GM23248 (cell line): ENCODE measurements at regions not wholly inside any gene's neighbourhood (a gene's known extent, or its start where the extent isn't known, plus 50 kb on each side); places are given as distances from the start of the nearest gene placed in this dataset.

Source experiments
- DNase-seq: peaks from one replicate; pipeline ENCODE4 v3.0.0-alpha.2; 2015
- H2AFZ ChIP-seq: fragments of 200-600 bp; sonication (generic); 2 replicates; pipeline ENCODE4 v1.6.1; 2016; ENCODE audit warnings: antibody characterized with exemption
- H3F3A ChIP-seq: fragments of 200-600 bp; sonication (generic); 2 replicates; pipeline ENCODE4 v1.6.1; 2016; ENCODE audit warnings: mild to moderate bottlenecking, antibody characterized with exemption, mixed run types; ENCODE audit not compliant: insufficient read depth
- H3K27ac ChIP-seq: fragments of 200-600 bp; sonication (generic); 2 replicates; pipeline ENCODE4 v1.5.1; 2016; ENCODE audit warnings: mild to moderate bottlenecking
- H3K27me3 ChIP-seq: fragments of 200-600 bp; sonication (generic); replicated peaks from 2 replicates; pipeline ENCODE4 v1.6.1; 2016; ENCODE audit warnings: mild to moderate bottlenecking; ENCODE audit not compliant: insufficient read depth
- H3K36me3 ChIP-seq: fragments of 200-600 bp; sonication (generic); 2 replicates; pipeline ENCODE4 v1.6.1; 2016; ENCODE audit warnings: low read depth, mild to moderate bottlenecking
- H3K4me1 ChIP-seq: fragments of 200-600 bp; sonication (generic); 2 replicates; pipeline ENCODE4 v1.6.1; 2016; ENCODE audit warnings: mild to moderate bottlenecking; ENCODE audit not compliant: insufficient read depth
- H3K4me2 ChIP-seq: fragments of 200-600 bp; sonication (generic); one replicate; pipeline ENCODE4 v1.6.1; 2016; ENCODE audit warnings: mild to moderate bottlenecking; ENCODE audit not compliant: unreplicated experiment
- H3K4me3 ChIP-seq: fragments of 200-600 bp; sonication (generic); 2 replicates; pipeline ENCODE4 v1.5.1; 2016; ENCODE audit warnings: mild to moderate bottlenecking
- H3K79me2 ChIP-seq: fragments of 200-600 bp; sonication (generic); 2 replicates; pipeline ENCODE4 v1.6.1; 2016; ENCODE audit warnings: mild to moderate bottlenecking; ENCODE audit not compliant: insufficient read depth
- H3K9ac ChIP-seq: fragments of 200-600 bp; sonication (generic); 2 replicates; pipeline ENCODE4 v1.6.1; 2016; ENCODE audit warnings: mild to moderate bottlenecking
- H3K9me2 ChIP-seq: fragments of 200-600 bp; sonication (generic); 2 replicates; pipeline ENCODE4 v1.6.1; 2016; ENCODE audit warnings: mixed run types, mild to moderate bottlenecking, moderate library complexity; ENCODE audit not compliant: insufficient read depth
- H3K9me3 ChIP-seq: fragments of 200-600 bp; sonication (generic); one replicate; pipeline ENCODE4 v1.6.1; 2017; ENCODE audit warnings: low read depth
- H4K20me1 ChIP-seq: fragments of 200-600 bp; sonication (generic); 2 replicates; pipeline ENCODE4 v1.6.0; 2016; ENCODE audit not compliant: insufficient read depth
- EZH2 ChIP-seq: fragments of 200-600 bp; sonication (generic); IDR thresholded peaks from 2 replicates; pipeline ENCODE4 v1.6.1; 2018; ENCODE audit warnings: antibody characterized with exemption, mild to moderate bottlenecking; ENCODE audit not compliant: insufficient read depth, poor library complexity, severe bottlenecking
- EZH2phosphoT487 ChIP-seq: fragments of 200-600 bp; sonication (generic); IDR thresholded peaks from 2 replicates; pipeline ENCODE4 v1.6.1; 2018; ENCODE audit warnings: antibody characterized with exemption, moderate library complexity, mild to moderate bottlenecking, low read depth; ENCODE audit not compliant: insufficient read depth
- WGBS, 2 experiments: methylation state at CpG; one replicate each; pipeline ENCODE4 v1.1.6; 2015 to 2017; ENCODE audit warnings: low lambda C conversion rate in 2 of 2, low coverage in 1 of 2; ENCODE audit errors: missing lambda C conversion rate in 2 of 2; 5-methylcytosine and 5-hydroxymethylcytosine counted together
- in situ Hi-C: fragments of 300-500 bp; cut with MboI; formaldehyde crosslinking; loops from 2 replicates; pipeline ENCODE4 v1.15.0; 2020

- Histone ChIP-seq H3F3A (peaks cover 25% of the 10 kb centered on the region; the same call in 1 of the 2 replicates), H3K27me3 (no peaks in the 10 kb centered on the region), H3K4me1 (peaks cover 20% of the 10 kb centered on the region), H3K36me3 (no peaks in the 10 kb centered on the region), H2AFZ (no peak overlapping the region), H3K79me2 (no peaks in the 10 kb centered on the region), H3K9me2 (no peaks in the 10 kb centered on the region), H3K27ac (peak overlapping the region; percentile 39; the same call in 1 of the 2 replicates), H3K9ac (no peak overlapping the region), H3K9me3 (no peaks in the 10 kb centered on the region), H3K4me2 (peak overlapping the region; percentile 63), H4K20me1 (no peaks in the 10 kb centered on the region), H3K4me3 (0 out of 2 replicates have a peak overlapping the region, but pooled peaks have one; percentile 5)
- DNase-seq = peak; percentile 90
- in situ Hi-C loops = no loop called here
- 35 to 40% methylated on average over 7 of the region's 7 CpGs for WGBS, 2 experiments
- no peak for TF ChIP-seq EZH2
- TF ChIP-seq EZH2phosphoT487 = no peak
These were observed 287.0 kb downstream of the GAS1 start for GRCh38 chr9:86660146-86660943.

DNA sequence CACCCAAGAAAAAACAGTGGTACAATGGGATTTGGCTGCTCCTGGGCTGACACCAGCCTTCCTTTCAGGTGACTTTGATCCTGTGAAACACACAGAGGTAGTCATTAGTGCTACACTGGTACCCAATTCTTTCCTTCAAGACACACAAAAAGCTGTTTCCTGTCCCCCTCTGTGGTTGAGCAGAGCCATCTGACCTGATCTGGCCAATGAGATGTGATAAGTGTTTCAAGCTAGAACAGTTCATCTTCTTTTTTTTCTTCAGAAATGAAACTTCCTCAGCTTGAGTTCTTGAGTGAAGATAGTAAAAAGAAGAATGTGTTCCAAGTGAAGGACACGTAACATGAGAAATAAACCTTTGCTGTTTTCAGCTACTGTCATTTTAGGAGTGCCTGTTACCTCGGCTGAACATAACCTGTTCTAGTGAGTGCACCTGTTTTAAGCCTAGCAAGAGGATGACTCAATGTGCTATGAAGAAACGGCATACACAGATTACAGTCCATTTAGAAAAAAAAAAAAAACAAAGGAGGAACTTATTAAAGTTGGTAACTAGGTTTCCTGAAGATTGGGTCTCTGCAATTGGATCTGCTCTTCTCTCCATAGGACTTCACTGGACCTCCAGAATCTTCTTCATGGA is 287.8 kb downstream of the GAS1 start:
- Histone ChIP-seq H2AFZ (no peak overlapping the region), H4K20me1 (no peaks in the 10 kb centered on the region), H3K27me3 (no peaks in the 10 kb centered on the region), H3K4me1 (peaks cover 20% of the 10 kb centered on the region), H3F3A (peaks cover 25% of the 10 kb centered on the region; the same call in 1 of the 2 replicates), H3K36me3 (no peaks in the 10 kb centered on the region), H3K4me2 (peak overlapping the region; percentile 63), H3K79me2 (no peaks in the 10 kb centered on the region), H3K9me2 (no peaks in the 10 kb centered on the region), H3K9ac (no peak overlapping the region), H3K27ac (peak overlapping the region; percentile 39; the same call in 1 of the 2 replicates), H3K9me3 (no peaks in the 10 kb centered on the region), H3K4me3 (no peak overlapping the region)
- DNase-seq = peak; percentile 33
- TF ChIP-seq EZH2phosphoT487 = no peak
- TF ChIP-seq EZH2 = no peak
- WGBS, 2 experiments = 64 to 68% methylated on average over 3 of the region's 3 CpGs
- in situ Hi-C loops = no loop called here

- no peak overlapping the region for H3K27ac ChIP-seq
- no peak overlapping the region for H2AFZ ChIP-seq
- H3K36me3 ChIP-seq = no peaks in the 10 kb centered on the region
- in situ Hi-C loops = no loop called here
- H3K79me2 ChIP-seq = no peaks in the 10 kb centered on the region
- H4K20me1 ChIP-seq = no peaks in the 10 kb centered on the region
- no peaks in the 10 kb centered on the region for H3K27me3 ChIP-seq
- H3K4me1 ChIP-seq = peaks cover 8% of the 10 kb centered on the region
- no peak overlapping the region for H3K4me3 ChIP-seq
- no peak overlapping the region for H3K4me2 ChIP-seq
- TF ChIP-seq EZH2 (no peak), EZH2phosphoT487 (no peak)
- no peaks in the 10 kb centered on the region for H3K9me3 ChIP-seq
- peak; percentile 51 for DNase-seq
- no peaks in the 10 kb centered on the region for H3K9me2 ChIP-seq
- no peak overlapping the region for H3K9ac ChIP-seq
- peaks cover 7% of the 10 kb centered on the region; the same call in 1 of the 2 replicates for H3F3A ChIP-seq
These were observed 292.2 kb downstream of the GAS1 start for GRCh38 chr9:86655147-86655546.

- H3K9ac ChIP-seq = no peak overlapping the region
- no peaks in the 10 kb centered on the region for H3K9me3 ChIP-seq
- no peak for DNase-seq
- no peaks in the 10 kb centered on the region for H4K20me1 ChIP-seq
- in situ Hi-C loops = no loop called here
- no peak overlapping the region for H2AFZ ChIP-seq
- no peaks in the 10 kb centered on the region for H3K4me1 ChIP-seq
- no peak overlapping the region for H3K27ac ChIP-seq
- no peaks in the 10 kb centered on the region for H3K36me3 ChIP-seq
- WGBS, 2 experiments = 74 to 77% methylated on average over 3 of the region's 3 CpGs
- H3K79me2 ChIP-seq = no peaks in the 10 kb centered on the region
- H3K27me3 ChIP-seq = no peaks in the 10 kb centered on the region
- H3K4me3 ChIP-seq = no peak overlapping the region
- no peaks in the 10 kb centered on the region for H3F3A ChIP-seq
- H3K4me2 ChIP-seq = no peak overlapping the region
- no peaks in the 10 kb centered on the region for H3K9me2 ChIP-seq
- TF ChIP-seq EZH2phosphoT487 (no peak), EZH2 (no peak)
These were observed 293.8 kb downstream of the GAS1 start for GRCh38 chr9:86653466-86653865.
